OCI-LY1 (cell line): ENCODE measurements at regions not wholly inside any gene's neighbourhood (a gene's known extent, or its start where the extent isn't known, plus 50 kb on each side); places are given as distances from the start of the nearest gene placed in this dataset.

ENCODE experiments used
- H2AFZ ChIP-seq: fragments of 200-600 bp; sonication (generic), shearing (Covaris generic); 2 replicates; pipeline ENCODE4 v1.6.0; 2014; ENCODE audit warnings: antibody characterized with exemption, mild to moderate bottlenecking, low read length
- H3F3A ChIP-seq: fragments of 200-600 bp; sonication (generic), shearing (Covaris generic); 2 replicates; pipeline ENCODE4 v1.6.0; 2014; ENCODE audit warnings: mild to moderate bottlenecking, antibody characterized with exemption, low read length, moderate library complexity; ENCODE audit not compliant: insufficient read depth
- H3K27ac ChIP-seq: fragments of 200-600 bp; sonication (generic); 2 replicates; pipeline ENCODE4 v1.5.1; 2014; ENCODE audit warnings: low read length, mixed run types, mild to moderate bottlenecking, low read depth; ENCODE audit not compliant: poor library complexity, severe bottlenecking
- H3K27me3 ChIP-seq: fragments of 200-600 bp; sonication (generic); 2 replicates; pipeline ENCODE4 v1.6.0; 2014; ENCODE audit warnings: antibody characterized with exemption, mild to moderate bottlenecking, low read length, moderate library complexity; ENCODE audit not compliant: insufficient read depth
- H3K36me3 ChIP-seq: fragments of 200-600 bp; sonication (generic); 2 replicates; pipeline ENCODE4 v1.6.1; 2014; ENCODE audit warnings: mild to moderate bottlenecking, antibody characterized with exemption, low read length, moderate library complexity, mixed read lengths; ENCODE audit not compliant: insufficient read depth
- H3K4me1 ChIP-seq: fragments of 200-600 bp; sonication (generic); 2 replicates; pipeline ENCODE4 v1.5.1; 2014; ENCODE audit warnings: mild to moderate bottlenecking, low read length, moderate library complexity; ENCODE audit not compliant: insufficient read depth, severe bottlenecking
- H3K4me2 ChIP-seq: fragments of 200-600 bp; sonication (generic), shearing (Covaris generic); 2 replicates; pipeline ENCODE4 v1.6.1; 2014; ENCODE audit warnings: low read length
- H3K4me3 ChIP-seq: fragments of 200-600 bp; sonication (generic); 2 replicates; pipeline ENCODE4 v1.5.1; 2014; ENCODE audit warnings: low read length, low read depth, mild to moderate bottlenecking, mixed read lengths; ENCODE audit not compliant: poor library complexity, severe bottlenecking
- H3K79me2 ChIP-seq: fragments of 200-600 bp; shearing (Covaris generic); 2 replicates; pipeline ENCODE4 v1.6.1; 2016; ENCODE audit warnings: mixed run types, low read length, mixed read lengths; ENCODE audit not compliant: insufficient read depth
- H3K9ac ChIP-seq: fragments of 200-600 bp; sonication (generic), shearing (Covaris generic); 2 replicates; pipeline ENCODE4 v1.6.1; 2014; ENCODE audit warnings: mild to moderate bottlenecking, low read length, mixed read lengths
- H3K9me2 ChIP-seq: fragments of 200-600 bp; sonication (generic), shearing (Covaris generic); 2 replicates; pipeline ENCODE4 v1.6.1; 2014; ENCODE audit warnings: low read depth, mild to moderate bottlenecking, low read length, mixed read lengths
- H3K9me3 ChIP-seq: fragments of 200-600 bp; shearing (Covaris generic); 2 replicates; pipeline ENCODE4 v1.6.1; 2014; ENCODE audit warnings: low read length, mixed read lengths
- H4K20me1 ChIP-seq: fragments of 200-600 bp; sonication (generic), shearing (Covaris generic); 2 replicates; pipeline ENCODE4 v1.6.0; 2016; ENCODE audit warnings: mild to moderate bottlenecking, low read length; ENCODE audit not compliant: insufficient read depth
- CTCF ChIP-seq: fragments of 200-600 bp; sonication (generic), shearing (Covaris generic); IDR thresholded peaks from 2 replicates; pipeline ENCODE4 v1.5.1; 2017; ENCODE audit warnings: mild to moderate bottlenecking, antibody characterized with exemption, low read length, moderate library complexity, mixed read lengths
- EZH2 ChIP-seq: fragments of 200-600 bp; sonication (generic), shearing (Covaris generic); IDR thresholded peaks from 2 replicates; pipeline ENCODE4 v1.8.0; 2017; ENCODE audit warnings: borderline replicate concordance, mixed run types, mild to moderate bottlenecking, antibody characterized with exemption, low read length, moderate library complexity, mixed read lengths

DNA sequence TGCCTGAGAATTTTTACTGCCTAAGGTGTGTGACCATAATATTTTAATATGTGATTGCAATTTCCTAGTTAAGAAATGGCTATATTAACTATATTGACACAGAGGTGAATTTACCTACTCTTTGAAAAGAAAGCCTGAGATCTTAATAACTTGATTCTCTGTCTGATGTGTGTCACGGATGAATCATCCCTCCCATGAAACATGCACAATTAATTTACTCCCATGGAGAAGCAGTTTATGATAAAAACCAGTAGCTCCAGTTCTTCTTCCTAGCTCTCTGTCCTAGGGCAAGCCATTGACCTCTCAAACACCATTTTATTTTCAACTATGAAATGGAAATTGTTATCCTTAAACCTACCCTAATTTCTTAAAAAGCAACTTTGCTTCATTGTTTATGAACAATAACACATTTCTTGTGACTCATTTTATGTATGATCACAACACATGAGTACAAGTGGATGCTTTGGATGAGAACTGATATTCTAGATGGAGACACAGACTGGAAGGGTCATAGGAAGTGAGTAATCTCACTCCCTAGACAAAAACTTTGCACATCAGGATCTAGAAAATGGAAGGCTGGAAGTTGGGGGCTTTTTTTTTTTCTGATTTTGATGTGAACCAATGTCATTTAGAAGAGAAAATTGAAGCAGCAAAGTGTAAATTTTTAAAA, 438.3 kb downstream of the GPAT3 start:
- H2AFZ ChIP-seq = no peak overlapping the region
- H3K4me3 ChIP-seq = no peak overlapping the region
- no peaks in the 10 kb centered on the region for H3K9me3 ChIP-seq
- no peak overlapping the region for H3K4me2 ChIP-seq
- no peaks in the 10 kb centered on the region for H3K36me3 ChIP-seq
- no peak overlapping the region for H3K9ac ChIP-seq
- no peak for TF ChIP-seq EZH2
- TF ChIP-seq CTCF = no peak
- H3K27ac ChIP-seq = no peak overlapping the region
- no peaks in the 10 kb centered on the region for H4K20me1 ChIP-seq
- H3K27me3 ChIP-seq = no peaks in the 10 kb centered on the region
- no peaks in the 10 kb centered on the region for H3K9me2 ChIP-seq
- H3F3A ChIP-seq = no peaks in the 10 kb centered on the region
- H3K79me2 ChIP-seq = no peaks in the 10 kb centered on the region
- H3K4me1 ChIP-seq = no peaks in the 10 kb centered on the region

GRCh38 chr4:83964996-83965541, 429.2 kb downstream of the GPAT3 start:
- H3F3A ChIP-seq = no peaks in the 10 kb centered on the region
- no peak overlapping the region for H2AFZ ChIP-seq
- peaks cover 3% of the 10 kb centered on the region; the same call in 1 of the 2 replicates for H3K9me3 ChIP-seq
- no peaks in the 10 kb centered on the region for H3K9me2 ChIP-seq
- no peaks in the 10 kb centered on the region for H3K27me3 ChIP-seq
- TF ChIP-seq EZH2 (no peak), CTCF (no peak)
- no peaks in the 10 kb centered on the region for H4K20me1 ChIP-seq
- no peaks in the 10 kb centered on the region for H3K4me1 ChIP-seq
- no peak overlapping the region for H3K9ac ChIP-seq
- no peaks in the 10 kb centered on the region for H3K36me3 ChIP-seq
- H3K4me2 ChIP-seq = no peak overlapping the region
- H3K27ac ChIP-seq = no peak overlapping the region
- no peaks in the 10 kb centered on the region for H3K79me2 ChIP-seq
- no peak overlapping the region for H3K4me3 ChIP-seq

- Histone ChIP-seq H3K4me1 (no peaks in the 10 kb centered on the region), H2AFZ (no peak overlapping the region), H3K9me2 (no peaks in the 10 kb centered on the region), H3F3A (no peaks in the 10 kb centered on the region), H3K36me3 (no peaks in the 10 kb centered on the region), H3K4me3 (no peak overlapping the region), H3K79me2 (no peaks in the 10 kb centered on the region), H3K27me3 (no peaks in the 10 kb centered on the region), H4K20me1 (no peaks in the 10 kb centered on the region), H3K4me2 (no peak overlapping the region), H3K9me3 (peaks cover 3% of the 10 kb centered on the region; the same call in 1 of the 2 replicates), H3K9ac (no peak overlapping the region), H3K27ac (no peak overlapping the region)
- TF ChIP-seq CTCF = no peak
Measured at GRCh38 chr4:83962492-83962891, 426.6 kb downstream of the GPAT3 start.
